GM23338 (cell line): ENCODE measurements at regions not wholly inside any gene's neighbourhood (a gene's known extent, or its start where the extent isn't known, plus 50 kb on each side); places are given as distances from the start of the nearest gene placed in this dataset.

Experiments used
- CTCF ChIP-seq, 2 experiments: fragments of 200-600 bp in 1 of 2; sonication (generic) in 1 of 2; conservative IDR thresholded peaks; 2 replicates each; pipeline versions ENCODE4 v1.5.1 to v1.6.1; 2016 to 2017; ENCODE audit warnings: antibody characterized with exemption in 2 of 2, low read depth in 2 of 2, mild to moderate bottlenecking in 2 of 2, moderate library complexity in 1 of 2
- EZH2 ChIP-seq: fragments of 200-600 bp; sonication (generic); IDR thresholded peaks from one replicate; pipeline ENCODE4 v1.8.0; 2017; ENCODE audit warnings: antibody characterized with exemption, mild to moderate bottlenecking, low read depth; ENCODE audit not compliant: unreplicated experiment
- NANOG ChIP-seq: IDR thresholded peaks from 2 replicates; pipeline ENCODE4 v1.6.1; 2016; ENCODE audit warnings: antibody characterized with exemption, borderline replicate concordance
- POLR2AphosphoS5 ChIP-seq: IDR thresholded peaks from 2 replicates; pipeline ENCODE4 v1.6.1; 2016; ENCODE audit warnings: antibody characterized with exemption, low read depth
- REST ChIP-seq: IDR thresholded peaks from one replicate; pipeline ENCODE4 v1.6.1; 2018; ENCODE audit warnings: antibody characterized with exemption; ENCODE audit not compliant: unreplicated experiment

DNA sequence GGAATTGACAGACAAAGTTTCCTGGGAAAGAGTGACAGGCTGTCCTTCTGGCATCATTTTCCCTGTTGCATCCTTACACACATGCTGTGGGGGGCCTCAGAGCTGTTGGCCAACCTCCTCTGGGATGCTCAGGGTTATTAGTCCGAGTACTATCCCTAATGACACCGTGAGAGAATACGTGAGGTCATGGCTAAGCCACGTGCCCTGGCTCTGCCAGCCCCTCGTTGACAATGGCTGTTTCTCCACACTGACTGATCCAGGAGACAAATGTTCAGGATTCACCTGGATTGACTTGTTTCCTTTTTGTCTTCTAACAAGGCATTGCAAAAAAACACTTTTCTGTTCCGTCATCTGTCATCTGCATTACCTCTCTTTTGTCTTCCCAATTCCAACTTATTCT, 604.6 kb downstream of the TFAP2A start:
- TF ChIP-seq CTCF (conservative IDR thresholded peaks at IDR 0.05; ENCODE audit: low read depth in 2 of 2) (no peak), REST (no peak), EZH2 (no peak), POLR2AphosphoS5 (no peak), NANOG (no peak)
